ENCODE measurements at regions not wholly inside any gene's neighbourhood (a gene's known extent, or its start where the extent isn't known, plus 50 kb on each side); places are given as distances from the start of the nearest gene placed in this dataset.
"Not testable (repeated sequence)": the region's sequence is repeated elsewhere in the genome, so short reads cannot be mapped to it uniquely, and the experiment has no call there.

- no peak for TF ChIP-seq CTCF (IDR thresholded peaks at IDR 0.05; ENCODE audit: low read depth, low read length, missing control alignments)
- in situ Hi-C loops (cut with HindIII; ENCODE audit: low sequenced_read_pairs), result no loop called here
- H3K4me3 ChIP-seq (ENCODE audit: low read depth, low read length), result no peak overlapping the region
- DNase-seq (ENCODE audit: low read depth), result no peak
These were observed 538.7 kb downstream of the TRIB2 start for GRCh38 chr2:13255485-13255884.

- H3K4me3 ChIP-seq (ENCODE audit: low read depth, low read length), result no peak overlapping the region
- no peak for DNase-seq (ENCODE audit: low read depth)
- in situ Hi-C loops (cut with HindIII; ENCODE audit: low sequenced_read_pairs), result no loop called here
- TF ChIP-seq CTCF (IDR thresholded peaks at IDR 0.05; ENCODE audit: low read depth, low read length, missing control alignments), result no peak
These were observed 543.7 kb downstream of the TRIB2 start for GRCh38 chr2:13260402-13260801.

GRCh38 chr2:13266166-13266565 lies 549.4 kb downstream of the TRIB2 start:
- DNase-seq (ENCODE audit: low read depth), result no peak
- no peak for TF ChIP-seq CTCF (IDR thresholded peaks at IDR 0.05; ENCODE audit: low read depth, low read length, missing control alignments)
- H3K4me3 ChIP-seq (ENCODE audit: low read depth, low read length), result no peak overlapping the region
- in situ Hi-C loops (cut with HindIII; ENCODE audit: low sequenced_read_pairs), result no loop called here

- H3K4me3 ChIP-seq (ENCODE audit: low read depth, low read length), result no peak overlapping the region
- DNase-seq (ENCODE audit: low read depth), result no peak
- in situ Hi-C loops (cut with HindIII; ENCODE audit: low sequenced_read_pairs), result no loop called here
- TF ChIP-seq CTCF (IDR thresholded peaks at IDR 0.05; ENCODE audit: low read depth, low read length, missing control alignments), result no peak
These were observed 568.0 kb downstream of the TRIB2 start for GRCh38 chr2:13284688-13285087.

- in situ Hi-C loops (cut with HindIII; ENCODE audit: low sequenced_read_pairs), result no loop called here
- no peak for TF ChIP-seq CTCF (IDR thresholded peaks at IDR 0.05; ENCODE audit: low read depth, low read length, missing control alignments)
- no peak overlapping the region for H3K4me3 ChIP-seq (ENCODE audit: low read depth, low read length)
- no peak for DNase-seq (ENCODE audit: low read depth)
These were observed 572.6 kb downstream of the TRIB2 start for GRCh38 chr2:13289310-13289709.

GRCh38 chr2:13308478-13308805 lies 591.7 kb downstream of the TRIB2 start:
- in situ Hi-C loops (cut with HindIII; ENCODE audit: low sequenced_read_pairs); H3K4me3 ChIP-seq (ENCODE audit: low read depth, low read length); DNase-seq (ENCODE audit: low read depth): not testable (repeated sequence)

GRCh38 chr2:13308989-13309388 lies 592.3 kb downstream of the TRIB2 start:
- DNase-seq (ENCODE audit: low read depth), result no peak
- no peak for TF ChIP-seq CTCF (IDR thresholded peaks at IDR 0.05; ENCODE audit: low read depth, low read length, missing control alignments)
- in situ Hi-C loops (cut with HindIII; ENCODE audit: low sequenced_read_pairs), result no loop called here
- no peak overlapping the region for H3K4me3 ChIP-seq (ENCODE audit: low read depth, low read length)

Measured in astrocyte of the cerebellum (primary cell).